PC-9 (cell line): ENCODE measurements at regions not wholly inside any gene's neighbourhood (a gene's known extent, or its start where the extent isn't known, plus 50 kb on each side); places are given as distances from the start of the nearest gene placed in this dataset.

Source experiments
- CTCF ChIP-seq: fragments of 200-600 bp; sonication (generic); conservative IDR thresholded peaks from 2 replicates; pipeline ENCODE4 v1.6.1; 2017; ENCODE audit warnings: mixed run types, antibody characterized with exemption, mild to moderate bottlenecking, moderate library complexity
- EZH2 ChIP-seq: fragments of 200-600 bp; sonication (generic); IDR thresholded peaks from 2 replicates; pipeline ENCODE4 v1.8.0; 2017; ENCODE audit warnings: antibody characterized with exemption, low read depth

- TF ChIP-seq CTCF (no peak), EZH2 (no peak)
Observed at GRCh38 chr13:26111797-26112196, 60.0 kb upstream of the SHISA2 start.
